Endothelial cell (in vitro differentiated cells): ENCODE measurements at regions not wholly inside any gene's neighbourhood (a gene's known extent, or its start where the extent isn't known, plus 50 kb on each side); places are given as distances from the start of the nearest gene placed in this dataset.

Source experiments
- DNase-seq: peaks from one replicate; pipeline ENCODE4 v3.0.0; 2021; ENCODE audit warnings: low spot score
- H3K27ac Mint-ChIP-seq: one replicate; pipeline ENCODE4 v1.8.0; 2021; ENCODE audit warnings: mixed read lengths, inconsistent platforms; ENCODE audit not compliant: unreplicated experiment
- H3K27me3 Mint-ChIP-seq: one replicate; pipeline ENCODE4 v1.8.0; 2021; ENCODE audit warnings: mild to moderate bottlenecking, moderate library complexity, mixed read lengths, inconsistent platforms; ENCODE audit not compliant: unreplicated experiment
- H3K36me3 Mint-ChIP-seq: one replicate; pipeline ENCODE4 v1.8.0; 2021; ENCODE audit warnings: mild to moderate bottlenecking, low read depth, mixed read lengths, inconsistent platforms; ENCODE audit not compliant: unreplicated experiment
- H3K4me1 Mint-ChIP-seq: one replicate; pipeline ENCODE4 v1.8.0; 2021; ENCODE audit warnings: mild to moderate bottlenecking, mixed read lengths, inconsistent platforms; ENCODE audit not compliant: unreplicated experiment
- H3K4me3 Mint-ChIP-seq: one replicate; pipeline ENCODE4 v1.8.0; 2021; ENCODE audit warnings: mild to moderate bottlenecking, mixed read lengths, inconsistent platforms; ENCODE audit not compliant: unreplicated experiment
- H3K9me3 Mint-ChIP-seq: one replicate; pipeline ENCODE4 v1.8.0; 2021; ENCODE audit warnings: mixed read lengths, inconsistent platforms; ENCODE audit not compliant: unreplicated experiment
- CTCF ChIP-seq: fragments of 200-600 bp; sonication (generic); IDR thresholded peaks from one replicate; pipeline ENCODE4 v1.5.0; 2021; ENCODE audit warnings: antibody characterized with exemption; ENCODE audit not compliant: unreplicated experiment

GRCh38 chr9:134224127-134224526 lies 59.8 kb upstream of the RNU6ATAC start:
- Mint-ChIP-seq H3K9me3 (no peaks in the 10 kb centered on the region), H3K27ac (no peak overlapping the region), H3K36me3 (no peaks in the 10 kb centered on the region), H3K4me3 (no peak overlapping the region), H3K4me1 (peaks cover 4% of the 10 kb centered on the region), H3K27me3 (peaks cover 12% of the 10 kb centered on the region)
- no peak for DNase-seq
- TF ChIP-seq CTCF = no peak

- no peak for TF ChIP-seq CTCF
- H3K4me1 Mint-ChIP-seq = peaks cover 4% of the 10 kb centered on the region
- no peaks in the 10 kb centered on the region for H3K36me3 Mint-ChIP-seq
- no peak for DNase-seq
- H3K9me3 Mint-ChIP-seq = no peaks in the 10 kb centered on the region
- H3K4me3 Mint-ChIP-seq = no peak overlapping the region
- no peak overlapping the region for H3K27ac Mint-ChIP-seq
- H3K27me3 Mint-ChIP-seq = peaks cover 12% of the 10 kb centered on the region
Measured at GRCh38 chr9:134224567-134225093, 60.3 kb upstream of the RNU6ATAC start.

- Mint-ChIP-seq H3K4me3 (no peak overlapping the region), H3K27ac (no peak overlapping the region)
- DNase-seq = no peak
Measured at GRCh38 chr9:134225186-134225585, 60.8 kb upstream of the RNU6ATAC start.

GRCh38 chr9:134225816-134226215 lies 61.5 kb upstream of the RNU6ATAC start:
- peaks cover 4% of the 10 kb centered on the region for H3K4me1 Mint-ChIP-seq
- peak overlapping the region; percentile 53 for H3K4me3 Mint-ChIP-seq
- DNase-seq = no peak
- no peaks in the 10 kb centered on the region for H3K36me3 Mint-ChIP-seq
- H3K27ac Mint-ChIP-seq = peak overlapping the region; percentile 16
- TF ChIP-seq CTCF = no peak
- no peaks in the 10 kb centered on the region for H3K9me3 Mint-ChIP-seq
- H3K27me3 Mint-ChIP-seq = peaks cover 12% of the 10 kb centered on the region

More at GRCh38 chr9:134225186-134225585, 60.8 kb upstream of the RNU6ATAC start:
- Mint-ChIP-seq H3K9me3 (no peaks in the 10 kb centered on the region), H3K27me3 (peaks cover 12% of the 10 kb centered on the region), H3K36me3 (no peaks in the 10 kb centered on the region), H3K4me1 (peaks cover 4% of the 10 kb centered on the region)
- no peak for TF ChIP-seq CTCF

- Mint-ChIP-seq H3K36me3 (no peaks in the 10 kb centered on the region), H3K27me3 (peaks cover 12% of the 10 kb centered on the region), H3K27ac (no peak overlapping the region), H3K4me3 (no peak overlapping the region), H3K4me1 (peaks cover 4% of the 10 kb centered on the region), H3K9me3 (no peaks in the 10 kb centered on the region)
- no peak for TF ChIP-seq CTCF
- DNase-seq = no peak
Measured at GRCh38 chr9:134226221-134226930, 62.0 kb upstream of the RNU6ATAC start.
